ENCODE measurements at regions not wholly inside any gene's neighbourhood (a gene's known extent, or its start where the extent isn't known, plus 50 kb on each side); places are given as distances from the start of the nearest gene placed in this dataset.

GRCh38 chr2:18244845-18245244 is 315.6 kb downstream of the RDH14 start:
- peak; percentile 0 for DNase-seq

GRCh38 chr2:18243816-18244215 is 316.6 kb downstream of the RDH14 start:
- DNase-seq = no peak

- no peak for DNase-seq
These were observed 317.7 kb downstream of the RDH14 start for GRCh38 chr2:18242716-18243115.

- no peak for DNase-seq
These were observed 322.2 kb downstream of the RDH14 start for GRCh38 chr2:18238209-18238608.

GRCh38 chr2:18237298-18237697 is 323.2 kb downstream of the RDH14 start:
- no peak for DNase-seq

GRCh38 chr2:18232731-18233438 is 327.6 kb downstream of the RDH14 start:
- no peak for DNase-seq

- DNase-seq = no peak
These were observed 329.8 kb downstream of the RDH14 start for GRCh38 chr2:18230668-18231067.

- no peak for DNase-seq
These were observed 340.8 kb downstream of the RDH14 start for GRCh38 chr2:18219676-18220075.

- DNase-seq = no peak
These were observed 339.9 kb downstream of the KCNS3 start for GRCh38 chr2:18218160-18218933.

- no peak for DNase-seq
These were observed 336.5 kb downstream of the KCNS3 start for GRCh38 chr2:18214936-18215335.

- DNase-seq = no peak
These were observed 335.5 kb downstream of the KCNS3 start for GRCh38 chr2:18213986-18214385.

- no peak for DNase-seq
These were observed 331.6 kb downstream of the KCNS3 start for GRCh38 chr2:18209934-18210639.

- no peak for DNase-seq
These were observed 330.5 kb downstream of the KCNS3 start for GRCh38 chr2:18208956-18209355.

- DNase-seq = no peak
These were observed 322.3 kb downstream of the KCNS3 start for GRCh38 chr2:18200771-18201170.

GRCh38 chr2:18198677-18199076 is 320.2 kb downstream of the KCNS3 start:
- no peak for DNase-seq

- DNase-seq = no peak
These were observed 315.7 kb downstream of the KCNS3 start for GRCh38 chr2:18194161-18194560.

GRCh38 chr2:18186816-18187613 is 308.5 kb downstream of the KCNS3 start:
- DNase-seq = no peak

- no peak for DNase-seq
These were observed 304.4 kb downstream of the KCNS3 start for GRCh38 chr2:18182861-18183260.

- DNase-seq = no peak
These were observed 302.4 kb downstream of the KCNS3 start for GRCh38 chr2:18180912-18181311.

GRCh38 chr2:18180031-18180610 is 301.7 kb downstream of the KCNS3 start:
- no peak for DNase-seq

GRCh38 chr2:18178736-18179349 is 300.4 kb downstream of the KCNS3 start:
- DNase-seq = peak; percentile 38

- DNase-seq = no peak
These were observed 298.3 kb downstream of the KCNS3 start for GRCh38 chr2:18176679-18177215.

Data from NCI-H2029 (cell line).